ENCODE measurements at regions not wholly inside any gene's neighbourhood (a gene's known extent, or its start where the extent isn't known, plus 50 kb on each side); places are given as distances from the start of the nearest gene placed in this dataset.

GRCh38 chr1:29732453-29732852 lies 496.1 kb downstream of the PTPRU start:
- no peak for DNase-seq

- no peak for DNase-seq
Measured at GRCh38 chr1:29730623-29731022, 494.3 kb downstream of the PTPRU start.

GRCh38 chr1:29729281-29729680 lies 493.0 kb downstream of the PTPRU start:
- DNase-seq, result no peak

- no peak for DNase-seq
Measured at GRCh38 chr1:29728703-29729102, 492.4 kb downstream of the PTPRU start.

GRCh38 chr1:29725262-29725661 lies 488.9 kb downstream of the PTPRU start:
- DNase-seq, result no peak

GRCh38 chr1:29722598-29722997 lies 486.3 kb downstream of the PTPRU start:
- no peak for DNase-seq

GRCh38 chr1:29719253-29719652 lies 482.9 kb downstream of the PTPRU start:
- no peak for DNase-seq

GRCh38 chr1:29718791-29719190 lies 482.5 kb downstream of the PTPRU start:
- DNase-seq, result no peak

GRCh38 chr1:29716306-29716705 lies 480.0 kb downstream of the PTPRU start:
- DNase-seq, result no peak

GRCh38 chr1:29713857-29714256 lies 477.5 kb downstream of the PTPRU start:
- no peak for DNase-seq

GRCh38 chr1:29712801-29713200 lies 476.5 kb downstream of the PTPRU start:
- no peak for DNase-seq

- DNase-seq, result no peak
Measured at GRCh38 chr1:29712284-29712651, 475.9 kb downstream of the PTPRU start.

GRCh38 chr1:29711582-29712283 lies 475.4 kb downstream of the PTPRU start:
- no peak for DNase-seq

- DNase-seq, result no peak
Measured at GRCh38 chr1:29709704-29710280, 473.5 kb downstream of the PTPRU start.

GRCh38 chr1:29708796-29709703 lies 472.7 kb downstream of the PTPRU start:
- no peak for DNase-seq

GRCh38 chr1:29708381-29708780 lies 472.1 kb downstream of the PTPRU start:
- no peak for DNase-seq

- DNase-seq, result no peak
Measured at GRCh38 chr1:29707796-29708195, 471.5 kb downstream of the PTPRU start.

- no peak for DNase-seq
Measured at GRCh38 chr1:29706936-29707335, 470.6 kb downstream of the PTPRU start.

GRCh38 chr1:29704430-29704829 lies 468.1 kb downstream of the PTPRU start:
- DNase-seq, result no peak

- no peak for DNase-seq
Measured at GRCh38 chr1:29703596-29704370, 467.5 kb downstream of the PTPRU start.

- DNase-seq, result no peak
Measured at GRCh38 chr1:29700491-29700890, 464.2 kb downstream of the PTPRU start.

- DNase-seq, result no peak
Measured at GRCh38 chr1:29698626-29699025, 462.3 kb downstream of the PTPRU start.

GRCh38 chr1:29698033-29698432 lies 461.7 kb downstream of the PTPRU start:
- peak; percentile 15 for DNase-seq

All from skin of body (tissue), 1 donor.